Natural killer cell (primary cell): ENCODE measurements at regions not wholly inside any gene's neighbourhood (a gene's known extent, or its start where the extent isn't known, plus 50 kb on each side); places are given as distances from the start of the nearest gene placed in this dataset.

Experiments
- ATAC-seq, 3 donors: fragments of 150-1000 bp in 2 of 3; fragments of 200-7000 bp in 1 of 3; cut with Tn5 transposase; 1 replicate in 1 of 3; 2 replicates in 2 of 3; pipeline ENCODE4 v1.10.0; 2021; ENCODE audit warnings: mild to moderate bottlenecking in 2 of 3, moderate library complexity in 2 of 3
- DNase-seq, 2 donors: peaks; one replicate each; pipeline versions ENCODE4 v3.0.0 to v3.0.0-alpha.2; 2013 to 2021; ENCODE audit warnings: mixed read lengths in 1 of 2
- H3K27ac ChIP-seq: one replicate; pipeline ENCODE4 v1.5.1; 2013; ENCODE audit warnings: mild to moderate bottlenecking, low read length
- H3K27me3 ChIP-seq: one replicate; pipeline ENCODE4 v1.6.1; 2013; ENCODE audit warnings: low read length; ENCODE audit not compliant: control insufficient read depth, insufficient read depth
- H3K36me3 ChIP-seq: one replicate; pipeline ENCODE4 v1.6.1; 2013; ENCODE audit warnings: low read length; ENCODE audit not compliant: control insufficient read depth, insufficient read depth
- H3K4me1 ChIP-seq: one replicate; pipeline ENCODE4 v1.6.1; 2013; ENCODE audit warnings: low read length; ENCODE audit not compliant: control insufficient read depth, insufficient read depth
- H3K4me3 ChIP-seq: one replicate; pipeline ENCODE4 v1.5.1; 2013; ENCODE audit warnings: low read length
- H3K9me3 ChIP-seq: one replicate; pipeline ENCODE4 v1.6.1; 2013; ENCODE audit warnings: low read length; ENCODE audit not compliant: control insufficient read depth, insufficient read depth
- H3K27ac Mint-ChIP-seq, 2 donors: one replicate each; pipeline ENCODE4 v1.8.0; 2022; ENCODE audit warnings: mild to moderate bottlenecking in 2 of 2, mixed read lengths in 2 of 2, moderate library complexity in 1 of 2
- H3K27me3 Mint-ChIP-seq, 2 donors: one replicate each; pipeline ENCODE4 v1.8.0; 2022; ENCODE audit warnings: low read depth in 2 of 2, mixed read lengths in 2 of 2
- H3K36me3 Mint-ChIP-seq: one replicate; pipeline ENCODE4 v1.8.0; 2022; ENCODE audit warnings: mixed read lengths
- H3K4me1 Mint-ChIP-seq, 2 donors: one replicate each; pipeline ENCODE4 v1.8.0; 2022; ENCODE audit warnings: mixed read lengths in 2 of 2
- H3K4me3 Mint-ChIP-seq: one replicate; pipeline ENCODE4 v1.8.0; 2022; ENCODE audit warnings: mild to moderate bottlenecking, moderate library complexity, mixed read lengths
- H3K9me3 Mint-ChIP-seq, 2 donors: one replicate each; pipeline ENCODE4 v1.8.0; 2022; ENCODE audit warnings: mixed read lengths in 2 of 2
- WGBS: methylation state at CpG from one replicate; pipeline ENCODE4 v1.1.7; 2013; ENCODE audit warnings: missing lambda C conversion rate; ENCODE audit not compliant: insufficient coverage; 5-methylcytosine and 5-hydroxymethylcytosine counted together
- intact Hi-C: fragments of 100-400 bp; cut with micrococcal nuclease; formaldehyde crosslinking; loops from one replicate; pipeline ENCODE4 v1.14.2; 2022
- TF ChIP-seq, protein P1 (sequence below): fragments of 200-600 bp; IDR thresholded peaks from one replicate; pipeline ENCODE4 v1.8.0; 2022; ENCODE audit warnings: antibody characterized with exemption

DNA sequence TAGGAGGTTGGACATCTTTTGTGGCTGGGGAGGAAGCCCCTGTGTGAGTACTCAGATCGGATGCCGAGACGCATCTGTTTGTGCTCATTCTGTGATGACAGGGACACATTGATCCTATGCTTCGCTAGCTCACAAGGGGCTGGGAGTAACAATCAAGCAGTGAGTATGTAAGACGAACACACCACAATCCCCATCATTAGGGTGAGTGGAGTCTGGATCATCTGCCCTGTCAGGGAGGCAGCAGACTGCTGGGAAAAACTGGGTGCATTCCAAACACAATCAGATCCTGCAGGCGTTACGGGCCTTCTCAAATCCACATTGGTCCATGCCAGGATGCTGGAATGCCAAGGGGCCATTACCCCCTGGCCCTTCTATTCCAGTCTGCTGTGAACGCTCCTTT, 64.1 kb upstream of the TSHZ3 start:
- no peak overlapping the region for H3K27ac Mint-ChIP-seq
- Histone ChIP-seq H3K36me3 (no peaks in the 10 kb centered on the region), H3K9me3 (no peaks in the 10 kb centered on the region), H3K4me3 (no peak overlapping the region), H3K27me3 (peaks cover 3% of the 10 kb centered on the region), H3K4me1 (no peaks in the 10 kb centered on the region), H3K27ac (no peak overlapping the region)
- DNase-seq = no peak
- no peak overlapping the region for H3K4me3 Mint-ChIP-seq
- H3K36me3 Mint-ChIP-seq = no peaks in the 10 kb centered on the region
- peaks cover 0 to 2% of the 10 kb centered on the region in 2 donors for H3K9me3 Mint-ChIP-seq
- no peaks in the 10 kb centered on the region for H3K4me1 Mint-ChIP-seq
- intact Hi-C loops = no loop called here
- 76% methylated on average over 6 of the region's 8 CpGs for WGBS
- ATAC-seq = no peak
- TF ChIP-seq, protein P1, sequence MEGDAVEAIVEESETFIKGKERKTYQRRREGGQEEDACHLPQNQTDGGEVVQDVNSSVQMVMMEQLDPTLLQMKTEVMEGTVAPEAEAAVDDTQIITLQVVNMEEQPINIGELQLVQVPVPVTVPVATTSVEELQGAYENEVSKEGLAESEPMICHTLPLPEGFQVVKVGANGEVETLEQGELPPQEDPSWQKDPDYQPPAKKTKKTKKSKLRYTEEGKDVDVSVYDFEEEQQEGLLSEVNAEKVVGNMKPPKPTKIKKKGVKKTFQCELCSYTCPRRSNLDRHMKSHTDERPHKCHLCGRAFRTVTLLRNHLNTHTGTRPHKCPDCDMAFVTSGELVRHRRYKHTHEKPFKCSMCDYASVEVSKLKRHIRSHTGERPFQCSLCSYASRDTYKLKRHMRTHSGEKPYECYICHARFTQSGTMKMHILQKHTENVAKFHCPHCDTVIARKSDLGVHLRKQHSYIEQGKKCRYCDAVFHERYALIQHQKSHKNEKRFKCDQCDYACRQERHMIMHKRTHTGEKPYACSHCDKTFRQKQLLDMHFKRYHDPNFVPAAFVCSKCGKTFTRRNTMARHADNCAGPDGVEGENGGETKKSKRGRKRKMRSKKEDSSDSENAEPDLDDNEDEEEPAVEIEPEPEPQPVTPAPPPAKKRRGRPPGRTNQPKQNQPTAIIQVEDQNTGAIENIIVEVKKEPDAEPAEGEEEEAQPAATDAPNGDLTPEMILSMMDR = no peak
- H3K27me3 Mint-ChIP-seq = peaks cover 15 to 24% of the 10 kb centered on the region in 2 donors

DNA sequence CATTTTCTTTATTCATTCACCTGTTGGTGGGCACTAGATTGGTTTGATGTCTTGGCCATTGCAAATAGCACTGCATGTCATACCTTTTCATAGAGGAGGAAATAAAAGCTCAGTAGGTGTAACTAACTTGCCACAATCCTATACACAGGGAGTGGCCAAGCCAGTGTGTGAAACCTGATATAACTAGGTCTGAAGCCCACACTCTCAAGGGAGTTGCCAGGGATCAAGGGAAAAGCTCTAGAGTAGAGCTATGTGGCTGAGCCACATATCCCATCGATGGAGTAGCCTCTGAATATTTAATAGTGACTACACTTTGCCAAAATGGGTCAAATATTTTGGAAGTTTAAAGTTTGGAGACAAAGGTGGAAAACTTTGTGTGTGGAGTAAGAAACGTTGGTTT, 66.1 kb upstream of the TSHZ3 start:
- ATAC-seq = no peak
- no peak overlapping the region for H3K27ac Mint-ChIP-seq

DNA sequence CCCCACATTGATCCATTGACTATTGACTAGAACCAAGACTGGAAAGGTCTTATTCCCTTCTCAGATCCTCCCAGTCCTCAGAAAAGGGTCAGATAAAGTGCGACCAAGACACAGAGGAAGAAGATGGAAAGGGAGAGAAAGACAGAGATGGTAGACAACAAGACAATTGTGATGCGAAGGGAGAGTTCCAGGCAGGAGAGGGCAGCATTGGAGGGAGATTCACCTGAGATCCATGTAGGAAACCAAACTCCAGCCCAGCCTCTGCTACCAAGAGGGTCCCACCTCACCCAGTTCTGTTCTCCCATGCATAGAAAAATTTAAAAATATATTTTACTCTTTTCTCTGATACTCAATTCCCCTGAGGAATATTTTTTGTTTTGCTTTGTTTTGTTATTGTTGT, 67.3 kb upstream of the TSHZ3 start:
- TF ChIP-seq, protein P1 = no peak
- Histone ChIP-seq H3K9me3 (no peaks in the 10 kb centered on the region), H3K27ac (no peak overlapping the region), H3K4me1 (no peaks in the 10 kb centered on the region), H3K27me3 (peaks cover 5% of the 10 kb centered on the region), H3K36me3 (no peaks in the 10 kb centered on the region), H3K4me3 (no peak overlapping the region)
- 82% methylated on average over 2 of the region's 2 CpGs for WGBS
- Mint-ChIP-seq H3K36me3 (no peaks in the 10 kb centered on the region), H3K27me3 (peaks cover 21 to 30% of the 10 kb centered on the region in 2 donors), H3K4me3 (no peak overlapping the region), H3K9me3 (no peaks in the 10 kb centered on the region), H3K4me1 (no peaks in the 10 kb centered on the region), H3K27ac (no peak overlapping the region)
- ATAC-seq = no peak
- intact Hi-C loops = no loop called here
- DNase-seq = no peak

More for the DNA sequence above, 66.1 kb upstream of the TSHZ3 start:
- no peak for DNase-seq
- Histone ChIP-seq H3K36me3 (no peaks in the 10 kb centered on the region), H3K27ac (no peak overlapping the region), H3K4me1 (no peaks in the 10 kb centered on the region), H3K27me3 (peaks cover 5% of the 10 kb centered on the region), H3K4me3 (no peak overlapping the region), H3K9me3 (no peaks in the 10 kb centered on the region)
- intact Hi-C loops = no loop called here
- TF ChIP-seq, protein P1 = no peak
- WGBS = 62% methylated on average over 2 of the region's 2 CpGs
- no peaks in the 10 kb centered on the region for H3K36me3 Mint-ChIP-seq
- H3K9me3 Mint-ChIP-seq = peaks cover 0 to 2% of the 10 kb centered on the region in 2 donors
- no peaks in the 10 kb centered on the region for H3K4me1 Mint-ChIP-seq
- H3K27me3 Mint-ChIP-seq = peaks cover 15 to 23% of the 10 kb centered on the region in 2 donors
- no peak overlapping the region for H3K4me3 Mint-ChIP-seq

DNA sequence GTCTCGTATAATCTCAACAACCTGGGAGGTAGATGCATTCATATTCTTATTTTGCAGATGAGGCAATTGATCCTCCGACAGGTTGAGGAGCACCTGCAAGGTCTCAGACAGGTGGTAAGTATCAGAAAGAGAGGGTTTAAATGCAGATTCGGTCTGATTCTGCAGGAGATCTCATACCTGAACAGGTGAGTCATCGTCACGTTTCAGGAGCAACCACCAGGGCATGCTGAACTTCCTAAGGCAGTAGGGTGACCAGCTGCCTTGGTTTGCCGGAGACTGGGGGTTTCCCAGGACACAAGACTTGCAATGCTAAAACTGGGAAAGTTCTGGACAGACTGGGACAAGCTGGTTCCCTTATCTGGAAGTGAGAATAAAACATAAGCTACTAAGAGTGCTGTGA, 68.8 kb upstream of the TSHZ3 start:
- Mint-ChIP-seq H3K4me3 (no peak overlapping the region), H3K9me3 (no peaks in the 10 kb centered on the region), H3K27ac (no peak overlapping the region), H3K36me3 (no peaks in the 10 kb centered on the region), H3K4me1 (no peaks in the 10 kb centered on the region), H3K27me3 (peaks cover 21 to 31% of the 10 kb centered on the region in 2 donors)
- no peak overlapping the region for H3K27ac ChIP-seq
- ATAC-seq (no peak), DNase-seq (no peak)
- H3K36me3 ChIP-seq = no peaks in the 10 kb centered on the region
- TF ChIP-seq, protein P1 = no peak
- intact Hi-C loops = no loop called here
- 55% methylated on average over 6 of the region's 6 CpGs for WGBS
- H3K4me1 ChIP-seq = no peaks in the 10 kb centered on the region
- H3K27me3 ChIP-seq = peaks cover 5% of the 10 kb centered on the region
- no peaks in the 10 kb centered on the region for H3K9me3 ChIP-seq
- H3K4me3 ChIP-seq = no peak overlapping the region
